Duodenal mucosa (tissue), 2 donors: ENCODE measurements at regions not wholly inside any gene's neighbourhood (a gene's known extent, or its start where the extent isn't known, plus 50 kb on each side); places are given as distances from the start of the nearest gene placed in this dataset.

ENCODE experiments used
- H3K27ac ChIP-seq: one replicate; pipeline ENCODE4 v1.7.0; 2013; ENCODE audit warnings: low read depth, low read length
- H3K27me3 ChIP-seq, 2 donors: one replicate each; pipeline ENCODE4 v1.7.0; 2013; ENCODE audit warnings: low read length in 2 of 2, control low read depth in 1 of 2; ENCODE audit not compliant: insufficient read depth in 2 of 2, control insufficient read depth in 1 of 2
- H3K36me3 ChIP-seq, 2 donors: one replicate each; pipeline ENCODE4 v1.7.0; 2013; ENCODE audit warnings: low read length in 2 of 2, control low read depth in 1 of 2; ENCODE audit not compliant: insufficient read depth in 2 of 2, control insufficient read depth in 1 of 2
- H3K4me1 ChIP-seq, 2 donors: one replicate each; pipeline ENCODE4 v1.7.0; 2013; ENCODE audit warnings: low read length in 2 of 2, control low read depth in 1 of 2; ENCODE audit not compliant: insufficient read depth in 2 of 2, control insufficient read depth in 1 of 2
- H3K4me3 ChIP-seq, 2 donors: one replicate each; pipeline ENCODE4 v1.7.0; 2013; ENCODE audit warnings: low read length in 2 of 2, low read depth in 1 of 2
- H3K9ac ChIP-seq, 2 donors: one replicate each; pipeline ENCODE4 v1.7.0; 2013; ENCODE audit warnings: low read length in 2 of 2, low read depth in 1 of 2
- H3K9me3 ChIP-seq, 2 donors: one replicate each; pipeline ENCODE4 v1.7.0; 2013; ENCODE audit warnings: low read length in 2 of 2, control low read depth in 1 of 2; ENCODE audit not compliant: control insufficient read depth in 1 of 2

GRCh38 chr4:4776335-4776734, 83.1 kb upstream of the MSX1 start:
- H3K9me3 ChIP-seq = no peaks in the 10 kb centered on the region
- H3K9ac ChIP-seq = no peak overlapping the region
- no peak overlapping the region for H3K27ac ChIP-seq
- H3K4me1 ChIP-seq = no peaks in the 10 kb centered on the region
- H3K36me3 ChIP-seq = no peaks in the 10 kb centered on the region
- no peak overlapping the region for H3K4me3 ChIP-seq
- no peaks in the 10 kb centered on the region for H3K27me3 ChIP-seq

- Histone ChIP-seq H3K9me3 (no peaks in the 10 kb centered on the region), H3K36me3 (no peaks in the 10 kb centered on the region), H3K9ac (no peak overlapping the region), H3K4me1 (no peaks in the 10 kb centered on the region), H3K27ac (no peak overlapping the region), H3K4me3 (no peak overlapping the region), H3K27me3 (no peaks in the 10 kb centered on the region)
These were observed 83.9 kb upstream of the MSX1 start for GRCh38 chr4:4775493-4776004.

GRCh38 chr4:4772534-4772933, 86.9 kb upstream of the MSX1 start:
- H3K27me3 ChIP-seq = no peaks in the 10 kb centered on the region

GRCh38 chr4:4771160-4771559, 88.3 kb upstream of the MSX1 start:
- H3K36me3 ChIP-seq = no peaks in the 10 kb centered on the region
- H3K27me3 ChIP-seq = no peaks in the 10 kb centered on the region
- no peak overlapping the region for H3K27ac ChIP-seq
- no peaks in the 10 kb centered on the region for H3K4me1 ChIP-seq
- H3K9me3 ChIP-seq = no peaks in the 10 kb centered on the region
- H3K9ac ChIP-seq = no peak overlapping the region
- H3K4me3 ChIP-seq = no peak overlapping the region

More at GRCh38 chr4:4772534-4772933, 86.9 kb upstream of the MSX1 start:
- Histone ChIP-seq H3K4me3 (no peak overlapping the region), H3K9ac (no peak overlapping the region), H3K9me3 (no peaks in the 10 kb centered on the region), H3K4me1 (no peaks in the 10 kb centered on the region), H3K27ac (no peak overlapping the region), H3K36me3 (no peaks in the 10 kb centered on the region)

GRCh38 chr4:4770610-4771009, 88.9 kb upstream of the MSX1 start:
- H3K36me3 ChIP-seq = no peaks in the 10 kb centered on the region

GRCh38 chr4:4766564-4766963, 92.9 kb upstream of the MSX1 start:
- Histone ChIP-seq H3K4me3 (no peak overlapping the region), H3K9me3 (no peaks in the 10 kb centered on the region), H3K36me3 (no peaks in the 10 kb centered on the region), H3K4me1 (no peaks in the 10 kb centered on the region), H3K27me3 (no peaks in the 10 kb centered on the region), H3K9ac (no peak overlapping the region), H3K27ac (no peak overlapping the region)

More at GRCh38 chr4:4770610-4771009, 88.9 kb upstream of the MSX1 start:
- no peak overlapping the region for H3K27ac ChIP-seq
- H3K27me3 ChIP-seq = no peaks in the 10 kb centered on the region
- H3K9me3 ChIP-seq = no peaks in the 10 kb centered on the region
- no peaks in the 10 kb centered on the region for H3K4me1 ChIP-seq
- no peak overlapping the region for H3K4me3 ChIP-seq
- H3K9ac ChIP-seq = no peak overlapping the region

- Histone ChIP-seq H3K27ac (no peak overlapping the region), H3K36me3 (no peaks in the 10 kb centered on the region), H3K9me3 (no peaks in the 10 kb centered on the region), H3K27me3 (no peaks in the 10 kb centered on the region), H3K4me1 (no peaks in the 10 kb centered on the region), H3K9ac (no peak overlapping the region), H3K4me3 (no peak overlapping the region)
These were observed 93.7 kb upstream of the MSX1 start for GRCh38 chr4:4765811-4766210.

GRCh38 chr4:4764558-4764905, 94.9 kb upstream of the MSX1 start:
- Histone ChIP-seq H3K4me1 (no peaks in the 10 kb centered on the region), H3K27ac (no peak overlapping the region), H3K9ac (no peak overlapping the region), H3K27me3 (no peaks in the 10 kb centered on the region), H3K4me3 (no peak overlapping the region), H3K9me3 (no peaks in the 10 kb centered on the region), H3K36me3 (no peaks in the 10 kb centered on the region)

- Histone ChIP-seq H3K36me3 (no peaks in the 10 kb centered on the region), H3K4me1 (no peaks in the 10 kb centered on the region), H3K4me3 (no peak overlapping the region), H3K9ac (no peak overlapping the region), H3K27ac (no peak overlapping the region), H3K27me3 (no peaks in the 10 kb centered on the region), H3K9me3 (no peaks in the 10 kb centered on the region)
These were observed 95.5 kb upstream of the MSX1 start for GRCh38 chr4:4763822-4764557.

- H3K4me1 ChIP-seq = no peaks in the 10 kb centered on the region
- H3K4me3 ChIP-seq = no peak overlapping the region
- no peak overlapping the region for H3K27ac ChIP-seq
- no peak overlapping the region for H3K9ac ChIP-seq
- no peaks in the 10 kb centered on the region for H3K9me3 ChIP-seq
- no peaks in the 10 kb centered on the region for H3K27me3 ChIP-seq
- H3K36me3 ChIP-seq = no peaks in the 10 kb centered on the region
These were observed 96.3 kb upstream of the MSX1 start for GRCh38 chr4:4762909-4763821.
